ENCODE measurements at regions not wholly inside any gene's neighbourhood (a gene's known extent, or its start where the extent isn't known, plus 50 kb on each side); places are given as distances from the start of the nearest gene placed in this dataset.

GRCh38 chr2:41662461-41662860 is 385.4 kb upstream of the PKDCC start:
- DNase-seq (ENCODE audit: low read depth), result no peak

- no peak for DNase-seq (ENCODE audit: low read depth)
Measured at GRCh38 chr2:41663056-41663455, 384.8 kb upstream of the PKDCC start.

GRCh38 chr2:41668529-41668928 is 379.3 kb upstream of the PKDCC start:
- peak; percentile 5 for DNase-seq (ENCODE audit: low read depth)

- DNase-seq (ENCODE audit: low read depth), result no peak
Measured at GRCh38 chr2:41678639-41679038, 369.2 kb upstream of the PKDCC start.

GRCh38 chr2:41686156-41686555 is 361.7 kb upstream of the PKDCC start:
- no peak for DNase-seq (ENCODE audit: low read depth)

- no peak for DNase-seq (ENCODE audit: low read depth)
Measured at GRCh38 chr2:41691561-41691960, 356.3 kb upstream of the PKDCC start.

- peak; percentile 8 for DNase-seq (ENCODE audit: low read depth)
Measured at GRCh38 chr2:41694536-41695049, 353.2 kb upstream of the PKDCC start.

GRCh38 chr2:41695198-41696113 is 352.4 kb upstream of the PKDCC start:
- DNase-seq (ENCODE audit: low read depth), result no peak

- DNase-seq (ENCODE audit: low read depth), result no peak
Measured at GRCh38 chr2:41697389-41697788, 350.4 kb upstream of the PKDCC start.

- peak; percentile 31 for DNase-seq (ENCODE audit: low read depth)
Measured at GRCh38 chr2:41698678-41699422, 349.0 kb upstream of the PKDCC start.

- no peak for DNase-seq (ENCODE audit: low read depth)
Measured at GRCh38 chr2:41701231-41701630, 346.6 kb upstream of the PKDCC start.

GRCh38 chr2:41703123-41703522 is 344.7 kb upstream of the PKDCC start:
- DNase-seq (ENCODE audit: low read depth), result no peak

GRCh38 chr2:41705634-41706033 is 342.2 kb upstream of the PKDCC start:
- DNase-seq (ENCODE audit: low read depth), result no peak

- DNase-seq (ENCODE audit: low read depth), result no peak
Measured at GRCh38 chr2:41706286-41706685, 341.5 kb upstream of the PKDCC start.

- no peak for DNase-seq (ENCODE audit: low read depth)
Measured at GRCh38 chr2:41707790-41708451, 339.9 kb upstream of the PKDCC start.

- no peak for DNase-seq (ENCODE audit: low read depth)
Measured at GRCh38 chr2:41709702-41710599, 337.9 kb upstream of the PKDCC start.

- no peak for DNase-seq (ENCODE audit: low read depth)
Measured at GRCh38 chr2:41710944-41711343, 336.9 kb upstream of the PKDCC start.

- no peak for DNase-seq (ENCODE audit: low read depth)
Measured at GRCh38 chr2:41711736-41712135, 336.1 kb upstream of the PKDCC start.

GRCh38 chr2:41716497-41716896 is 331.3 kb upstream of the PKDCC start:
- DNase-seq (ENCODE audit: low read depth), result no peak

- DNase-seq (ENCODE audit: low read depth), result no peak
Measured at GRCh38 chr2:41717839-41718238, 330.0 kb upstream of the PKDCC start.

GRCh38 chr2:41718705-41719104 is 329.1 kb upstream of the PKDCC start:
- DNase-seq (ENCODE audit: low read depth), result no peak
